K562 (cell line): ENCODE measurements at regions not wholly inside any gene's neighbourhood (a gene's known extent, or its start where the extent isn't known, plus 50 kb on each side); places are given as distances from the start of the nearest gene placed in this dataset.

Source experiments
- CLOCK ChIP-seq: fragments of 250-450 bp; sonication (Bioruptor Pico); IDR thresholded peaks from 2 replicates; pipeline ENCODE4 v1.4.0; 2020; ENCODE audit warnings: mild to moderate bottlenecking, moderate library complexity, borderline replicate concordance
- CTCF ChIP-seq, 3 experiments: IDR thresholded peaks in 2 of 3; conservative IDR thresholded peaks in 1 of 3; 2 replicates each; pipeline ENCODE4 v1.5.1; 2011 to 2012; ENCODE audit warnings: low read length in 3 of 3, mild to moderate bottlenecking in 3 of 3, control low read depth in 2 of 3, improper control_type of control experiment in 1 of 3, inconsistent platforms in 1 of 3, low read depth in 1 of 3, mixed read lengths in 1 of 3, moderate library complexity in 1 of 3; ENCODE audit not compliant: insufficient read depth in 2 of 3
- EP300 ChIP-seq: IDR thresholded peaks from 2 replicates; pipeline ENCODE4 v1.6.1; 2012; ENCODE audit warnings: low read length, improper control_type of control experiment
- GATAD2A ChIP-seq: fragments of 450-650 bp; IDR thresholded peaks from 2 replicates; pipeline ENCODE4 v1.6.1; 2017
- HDAC1 ChIP-seq, 2 experiments: fragments of 450-650 bp; IDR thresholded peaks; 2 replicates each; pipeline ENCODE4 v1.6.1; 2016 to 2017; ENCODE audit warnings: inconsistent platforms in 1 of 2, mild to moderate bottlenecking in 1 of 2, moderate library complexity in 1 of 2
- JUN ChIP-seq, 2 experiments: sonication (generic) in 1 of 2; formaldehyde crosslinking in 1 of 2; IDR thresholded peaks; 2 replicates each; pipeline versions ENCODE4 v1.6.1 to v1.8.0; 2012 to 2022; ENCODE audit warnings: borderline replicate concordance in 2 of 2, mild to moderate bottlenecking in 2 of 2, improper control_type of control experiment in 1 of 2, low read depth in 1 of 2, low read length in 1 of 2, missing genetic modification reagents in 1 of 2
- POLR3A ChIP-seq: IDR thresholded peaks from 2 replicates; pipeline ENCODE4 v1.6.1; 2011; ENCODE audit warnings: borderline replicate concordance, mild to moderate bottlenecking, moderate library complexity; ENCODE audit not compliant: insufficient read length, insufficient read depth; ENCODE audit errors: extremely low read depth
- RCOR1 ChIP-seq, 2 experiments: IDR thresholded peaks; 2 replicates each; pipeline ENCODE4 v1.6.1; 2012; ENCODE audit warnings: low read depth in 2 of 2, low read length in 2 of 2, borderline replicate concordance in 1 of 2, improper control_type of control experiment in 1 of 2
- SNRNP70 ChIP-seq: fragments of 200-400 bp; formaldehyde crosslinking; optimal IDR thresholded peaks from 2 replicates; pipeline ENCODE3; 2017; ENCODE audit warnings: low read depth, low read length
- STAT5A ChIP-seq: IDR thresholded peaks from 2 replicates; pipeline ENCODE4 v1.6.1; 2012; ENCODE audit warnings: low read length, inconsistent platforms, borderline replicate concordance
- TEAD1 ChIP-seq, 2 experiments: fragments of 450-650 bp in 1 of 2; sonication (generic) in 1 of 2; formaldehyde crosslinking; IDR thresholded peaks; 2 replicates each; pipeline versions ENCODE4 v1.4.0 to v1.8.0; 2020 to 2022; ENCODE audit warnings: mild to moderate bottlenecking in 2 of 2, missing genetic modification reagents in 1 of 2
- ZBTB49 ChIP-seq: sonication (generic); formaldehyde crosslinking; IDR thresholded peaks from 2 replicates; pipeline ENCODE4 v1.8.0; 2022; ENCODE audit warnings: missing genetic modification reagents, mild to moderate bottlenecking, borderline replicate concordance
- TF ChIP-seq, protein P1 (sequence below), 2 experiments: fragments of 450-650 bp in 1 of 2; sonication (generic) in 1 of 2; formaldehyde crosslinking in 1 of 2; IDR thresholded peaks; 2 replicates each; pipeline versions ENCODE4 v1.7.1 to v1.9.0; 2016 to 2022; ENCODE audit warnings: inconsistent platforms in 1 of 2, mild to moderate bottlenecking in 1 of 2, missing genetic modification reagents in 1 of 2

DNA sequence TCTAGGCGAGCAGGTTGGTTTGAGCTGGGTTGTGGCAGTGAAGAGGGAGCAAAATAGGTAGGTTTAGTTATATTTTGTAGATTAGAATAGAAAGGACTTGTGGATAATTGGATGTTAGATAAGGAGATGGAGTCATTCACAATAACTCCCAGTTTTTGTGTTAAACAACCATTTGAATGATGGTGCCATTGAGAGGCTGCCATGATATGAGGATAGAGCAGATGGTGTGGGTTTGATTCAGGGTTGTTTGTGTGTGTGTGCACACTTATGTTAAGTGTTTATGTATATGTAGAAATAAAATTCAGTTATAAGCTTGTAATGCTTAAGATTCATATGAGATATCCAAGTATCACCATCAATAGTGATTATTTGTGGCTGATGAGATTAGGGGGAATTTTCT is 166.6 kb downstream of the NXPE2 start:
- TF ChIP-seq RCOR1 (IDR thresholded peaks at IDR 0.05; ENCODE audit: borderline replicate concordance in 1 of 2, low read depth in 2 of 2, low read length in 2 of 2) (no peak), EP300 (no peak), CLOCK (CRISPR knock-in tag) (no peak), HDAC1 (IDR thresholded peaks at IDR 0.05) (no peak), POLR3A (no peak), GATAD2A (no peak), CTCF (IDR thresholded peaks at IDR 0.05 in 2 of 3, conservative IDR thresholded peaks at IDR 0.05 in 1 of 3; ENCODE audit: insufficient read depth in 2 of 3, low read depth in 1 of 3, low read length in 3 of 3) (no peak), TEAD1 (CRISPR knock-in tag; IDR thresholded peaks at IDR 0.05) (no peak), SNRNP70 (no peak), STAT5A (no peak), JUN (IDR thresholded peaks at IDR 0.05; ENCODE audit: borderline replicate concordance, low read depth, low read length) (no peak), JUN (CRISPR knock-in tag; IDR thresholded peaks at IDR 0.05; ENCODE audit: borderline replicate concordance) (no peak), ZBTB49 (no peak)
- TF ChIP-seq, protein P1, sequence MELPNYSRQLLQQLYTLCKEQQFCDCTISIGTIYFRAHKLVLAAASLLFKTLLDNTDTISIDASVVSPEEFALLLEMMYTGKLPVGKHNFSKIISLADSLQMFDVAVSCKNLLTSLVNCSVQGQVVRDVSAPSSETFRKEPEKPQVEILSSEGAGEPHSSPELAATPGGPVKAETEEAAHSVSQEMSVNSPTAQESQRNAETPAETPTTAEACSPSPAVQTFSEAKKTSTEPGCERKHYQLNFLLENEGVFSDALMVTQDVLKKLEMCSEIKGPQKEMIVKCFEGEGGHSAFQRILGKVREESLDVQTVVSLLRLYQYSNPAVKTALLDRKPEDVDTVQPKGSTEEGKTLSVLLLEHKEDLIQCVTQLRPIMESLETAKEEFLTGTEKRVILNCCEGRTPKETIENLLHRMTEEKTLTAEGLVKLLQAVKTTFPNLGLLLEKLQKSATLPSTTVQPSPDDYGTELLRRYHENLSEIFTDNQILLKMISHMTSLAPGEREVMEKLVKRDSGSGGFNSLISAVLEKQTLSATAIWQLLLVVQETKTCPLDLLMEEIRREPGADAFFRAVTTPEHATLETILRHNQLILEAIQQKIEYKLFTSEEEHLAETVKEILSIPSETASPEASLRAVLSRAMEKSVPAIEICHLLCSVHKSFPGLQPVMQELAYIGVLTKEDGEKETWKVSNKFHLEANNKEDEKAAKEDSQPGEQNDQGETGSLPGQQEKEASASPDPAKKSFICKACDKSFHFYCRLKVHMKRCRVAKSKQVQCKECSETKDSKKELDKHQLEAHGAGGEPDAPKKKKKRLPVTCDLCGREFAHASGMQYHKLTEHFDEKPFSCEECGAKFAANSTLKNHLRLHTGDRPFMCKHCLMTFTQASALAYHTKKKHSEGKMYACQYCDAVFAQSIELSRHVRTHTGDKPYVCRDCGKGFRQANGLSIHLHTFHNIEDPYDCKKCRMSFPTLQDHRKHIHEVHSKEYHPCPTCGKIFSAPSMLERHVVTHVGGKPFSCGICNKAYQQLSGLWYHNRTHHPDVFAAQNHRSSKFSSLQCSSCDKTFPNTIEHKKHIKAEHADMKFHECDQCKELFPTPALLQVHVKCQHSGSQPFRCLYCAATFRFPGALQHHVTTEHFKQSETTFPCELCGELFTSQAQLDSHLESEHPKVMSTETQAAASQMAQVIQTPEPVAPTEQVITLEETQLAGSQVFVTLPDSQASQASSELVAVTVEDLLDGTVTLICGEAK (IDR thresholded peaks at IDR 0.05): no peak
- TF ChIP-seq, protein P1 (CRISPR knock-in tag; IDR thresholded peaks at IDR 0.05): no peak
